Osteoblast (primary cell): ENCODE measurements at regions not wholly inside any gene's neighbourhood (a gene's known extent, or its start where the extent isn't known, plus 50 kb on each side); places are given as distances from the start of the nearest gene placed in this dataset.
A peak's percentile ranks its signal among the peaks of the same experiment; 100 is the strongest.

Source experiments
- DNase-seq: peaks from one replicate; pipeline ENCODE4 v3.0.0; 2011; ENCODE audit warnings: low spot score, mixed read lengths; ENCODE audit not compliant: insufficient read length; ENCODE audit errors: missing footprints
- H2AFZ ChIP-seq: 2 replicates; pipeline ENCODE4 v1.6.0; 2011; ENCODE audit warnings: mild to moderate bottlenecking, low read length
- H3K27ac ChIP-seq: 2 replicates; pipeline ENCODE4 v1.5.1; 2011; ENCODE audit warnings: mild to moderate bottlenecking, low read depth, low read length, moderate library complexity
- H3K27me3 ChIP-seq: 2 replicates; pipeline ENCODE4 v1.6.0; 2012; ENCODE audit warnings: mild to moderate bottlenecking, control low read depth, inconsistent platforms, low read length, moderate library complexity; ENCODE audit not compliant: insufficient read depth
- H3K36me3 ChIP-seq: 2 replicates; pipeline ENCODE4 v1.5.1; 2011; ENCODE audit warnings: mild to moderate bottlenecking, low read length, control low read depth, moderate library complexity; ENCODE audit not compliant: insufficient read depth
- H3K4me1 ChIP-seq: 2 replicates; pipeline ENCODE4 v1.5.1; 2011; ENCODE audit warnings: mild to moderate bottlenecking, low read length, control low read depth, moderate library complexity; ENCODE audit not compliant: insufficient read depth
- H3K4me2 ChIP-seq: 2 replicates; pipeline ENCODE4 v1.6.0; 2011; ENCODE audit warnings: mild to moderate bottlenecking, low read length; ENCODE audit not compliant: insufficient read depth
- H3K4me3 ChIP-seq: fragments of 200-600 bp; sonication (generic); 3 replicates; pipeline ENCODE4 v1.5.1; 2012; ENCODE audit warnings: mild to moderate bottlenecking, low read length, inconsistent platforms; ENCODE audit not compliant: insufficient read depth
- H3K79me2 ChIP-seq: 2 replicates; pipeline ENCODE4 v1.6.0; 2012; ENCODE audit warnings: mild to moderate bottlenecking, low read length, control low read depth, inconsistent platforms; ENCODE audit not compliant: insufficient read depth
- H3K9me3 ChIP-seq: 2 replicates; pipeline ENCODE4 v1.5.1; 2011; ENCODE audit warnings: low read depth, low read length, control low read depth
- H4K20me1 ChIP-seq: 2 replicates; pipeline ENCODE4 v1.6.0; 2012; ENCODE audit warnings: mild to moderate bottlenecking, low read length, control low read depth; ENCODE audit not compliant: insufficient read depth
- TF ChIP-seq, protein P1 (sequence below): IDR thresholded peaks from 2 replicates; pipeline ENCODE4 v1.5.1; 2011; ENCODE audit warnings: mild to moderate bottlenecking, low read depth, low read length, moderate library complexity; ENCODE audit errors: extremely low read depth

DNA sequence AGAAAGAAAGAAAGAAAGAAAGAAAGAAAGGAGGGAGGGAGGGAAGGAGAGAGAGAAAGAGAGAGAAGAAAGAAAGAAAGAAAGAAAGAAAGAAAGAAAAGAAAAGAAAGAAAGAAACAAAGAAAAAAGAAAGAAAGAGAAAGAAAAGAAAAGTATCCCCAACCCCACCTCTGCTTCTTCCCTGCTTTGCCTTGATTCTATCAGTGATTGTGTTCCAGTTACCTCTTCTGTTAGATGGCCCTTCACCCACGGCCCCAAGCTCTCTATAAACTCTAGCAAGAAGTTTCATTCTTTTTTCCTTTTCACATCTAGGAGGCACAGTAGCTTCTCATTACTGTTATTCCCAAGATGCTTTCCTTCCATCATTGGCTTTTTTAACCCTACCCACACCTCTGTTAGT lies 1097.5 kb upstream of the ZEB2 start:
- H3K27me3 ChIP-seq: no peaks in the 10 kb centered on the region
- no peak for DNase-seq
- peak overlapping the region; percentile 66 for H3K27ac ChIP-seq
- peaks cover 21% of the 10 kb centered on the region for H3K4me1 ChIP-seq
- no peaks in the 10 kb centered on the region for H4K20me1 ChIP-seq
- TF ChIP-seq, protein P1, sequence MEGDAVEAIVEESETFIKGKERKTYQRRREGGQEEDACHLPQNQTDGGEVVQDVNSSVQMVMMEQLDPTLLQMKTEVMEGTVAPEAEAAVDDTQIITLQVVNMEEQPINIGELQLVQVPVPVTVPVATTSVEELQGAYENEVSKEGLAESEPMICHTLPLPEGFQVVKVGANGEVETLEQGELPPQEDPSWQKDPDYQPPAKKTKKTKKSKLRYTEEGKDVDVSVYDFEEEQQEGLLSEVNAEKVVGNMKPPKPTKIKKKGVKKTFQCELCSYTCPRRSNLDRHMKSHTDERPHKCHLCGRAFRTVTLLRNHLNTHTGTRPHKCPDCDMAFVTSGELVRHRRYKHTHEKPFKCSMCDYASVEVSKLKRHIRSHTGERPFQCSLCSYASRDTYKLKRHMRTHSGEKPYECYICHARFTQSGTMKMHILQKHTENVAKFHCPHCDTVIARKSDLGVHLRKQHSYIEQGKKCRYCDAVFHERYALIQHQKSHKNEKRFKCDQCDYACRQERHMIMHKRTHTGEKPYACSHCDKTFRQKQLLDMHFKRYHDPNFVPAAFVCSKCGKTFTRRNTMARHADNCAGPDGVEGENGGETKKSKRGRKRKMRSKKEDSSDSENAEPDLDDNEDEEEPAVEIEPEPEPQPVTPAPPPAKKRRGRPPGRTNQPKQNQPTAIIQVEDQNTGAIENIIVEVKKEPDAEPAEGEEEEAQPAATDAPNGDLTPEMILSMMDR: no peak
- H3K79me2 ChIP-seq: no peaks in the 10 kb centered on the region
- no peaks in the 10 kb centered on the region for H3K9me3 ChIP-seq
- no peak overlapping the region for H2AFZ ChIP-seq
- H3K4me2 ChIP-seq: peak overlapping the region; percentile 47
- H3K4me3 ChIP-seq: no peak overlapping the region
- no peaks in the 10 kb centered on the region for H3K36me3 ChIP-seq

DNA sequence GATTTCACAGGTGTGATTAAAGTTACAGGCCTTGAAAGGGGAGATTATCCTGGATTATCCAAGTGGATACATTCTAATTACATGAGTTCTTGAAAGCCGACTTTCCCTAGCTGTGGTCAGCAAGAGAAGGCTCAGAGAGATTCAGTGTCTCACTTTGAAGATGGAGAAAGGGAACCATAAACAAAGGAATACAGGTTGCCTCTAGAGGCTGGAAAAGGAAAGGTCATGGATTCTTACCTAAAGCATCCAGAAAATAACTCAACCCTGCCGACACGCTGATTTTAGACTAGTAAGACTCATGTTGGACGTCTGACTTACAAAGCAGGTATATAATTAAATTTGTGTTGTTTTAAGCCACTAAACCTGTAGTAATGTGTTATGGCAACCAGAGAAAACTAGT lies 1095.7 kb upstream of the ZEB2 start:
- Histone ChIP-seq H3K27me3 (no peaks in the 10 kb centered on the region), H2AFZ (no peak overlapping the region), H3K9me3 (no peaks in the 10 kb centered on the region), H3K4me3 (no peak overlapping the region), H3K36me3 (no peaks in the 10 kb centered on the region), H4K20me1 (no peaks in the 10 kb centered on the region), H3K79me2 (no peaks in the 10 kb centered on the region), H3K4me2 (no peak overlapping the region), H3K4me1 (peaks cover 21% of the 10 kb centered on the region), H3K27ac (no peak overlapping the region)
- DNase-seq: no peak
- TF ChIP-seq, protein P1: no peak

DNA sequence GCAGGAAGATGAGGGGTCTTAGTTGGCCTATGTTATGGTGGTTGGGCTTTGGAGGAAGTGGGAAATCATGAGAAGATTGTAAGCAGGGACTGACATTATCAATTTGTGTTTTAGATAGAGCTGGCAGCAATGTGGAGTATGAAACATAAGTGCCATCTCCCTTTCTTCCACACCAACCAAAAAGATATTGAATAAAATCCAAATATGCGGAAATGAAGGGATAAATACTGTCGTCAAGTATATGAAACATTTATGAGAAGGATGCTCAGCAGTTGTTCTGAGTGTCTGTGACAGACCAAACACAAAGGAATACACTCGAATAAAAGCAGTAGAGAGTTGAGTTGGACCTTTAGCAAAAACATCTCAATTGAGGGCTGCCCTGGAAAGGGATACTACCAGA lies 1090.0 kb upstream of the ZEB2 start:
- no peak overlapping the region for H3K4me3 ChIP-seq
- no peak overlapping the region for H2AFZ ChIP-seq
- no peak for DNase-seq
- no peak overlapping the region for H3K4me2 ChIP-seq
- no peaks in the 10 kb centered on the region for H3K79me2 ChIP-seq
- H3K9me3 ChIP-seq: no peaks in the 10 kb centered on the region
- no peak overlapping the region for H3K27ac ChIP-seq
- H3K27me3 ChIP-seq: no peaks in the 10 kb centered on the region
- H4K20me1 ChIP-seq: no peaks in the 10 kb centered on the region
- no peaks in the 10 kb centered on the region for H3K4me1 ChIP-seq
- H3K36me3 ChIP-seq: no peaks in the 10 kb centered on the region
- TF ChIP-seq, protein P1: no peak

DNA sequence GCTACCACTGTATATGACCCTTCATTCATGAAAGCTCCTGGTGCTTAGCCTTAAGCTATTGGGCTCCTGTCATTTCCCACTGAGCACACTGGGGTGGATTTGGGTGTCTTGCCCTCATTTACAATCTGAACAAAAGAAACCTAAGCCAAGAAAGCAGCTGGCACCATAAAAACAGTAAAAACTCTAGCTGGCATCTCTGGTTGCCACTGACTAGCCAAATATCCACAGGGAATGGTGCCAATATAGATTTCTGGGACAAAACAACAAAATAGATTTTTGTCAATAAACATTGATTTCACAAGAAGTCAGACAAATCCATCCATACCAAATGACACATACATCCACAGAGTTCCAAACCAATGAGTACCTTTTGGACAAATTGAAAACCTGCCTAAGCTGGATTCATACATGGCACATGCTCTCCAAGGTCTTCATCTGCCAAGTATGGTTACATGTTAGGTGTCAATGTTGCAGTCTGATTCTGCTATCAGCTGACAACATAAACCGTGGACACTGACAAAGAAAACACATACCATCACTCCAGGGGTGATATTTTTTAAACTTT lies 1081.5 kb upstream of the ZEB2 start:
- H2AFZ ChIP-seq: no peak overlapping the region
- no peak overlapping the region for H3K4me2 ChIP-seq
- H3K27ac ChIP-seq: no peak overlapping the region
- no peaks in the 10 kb centered on the region for H3K79me2 ChIP-seq
- TF ChIP-seq, protein P1: no peak
- H4K20me1 ChIP-seq: no peaks in the 10 kb centered on the region
- DNase-seq: no peak
- H3K27me3 ChIP-seq: no peaks in the 10 kb centered on the region
- H3K4me1 ChIP-seq: peaks cover 22% of the 10 kb centered on the region
- no peaks in the 10 kb centered on the region for H3K9me3 ChIP-seq
- no peak overlapping the region for H3K4me3 ChIP-seq
- H3K36me3 ChIP-seq: no peaks in the 10 kb centered on the region
